ENCODE measurements at regions not wholly inside any gene's neighbourhood (a gene's known extent, or its start where the extent isn't known, plus 50 kb on each side); places are given as distances from the start of the nearest gene placed in this dataset.

- no peak overlapping the region for H3K4me3 ChIP-seq (replicated peaks in 1 of 2; ENCODE audit: low read depth in 2 of 2, low read length in 2 of 2)
- TF ChIP-seq, protein P1, sequence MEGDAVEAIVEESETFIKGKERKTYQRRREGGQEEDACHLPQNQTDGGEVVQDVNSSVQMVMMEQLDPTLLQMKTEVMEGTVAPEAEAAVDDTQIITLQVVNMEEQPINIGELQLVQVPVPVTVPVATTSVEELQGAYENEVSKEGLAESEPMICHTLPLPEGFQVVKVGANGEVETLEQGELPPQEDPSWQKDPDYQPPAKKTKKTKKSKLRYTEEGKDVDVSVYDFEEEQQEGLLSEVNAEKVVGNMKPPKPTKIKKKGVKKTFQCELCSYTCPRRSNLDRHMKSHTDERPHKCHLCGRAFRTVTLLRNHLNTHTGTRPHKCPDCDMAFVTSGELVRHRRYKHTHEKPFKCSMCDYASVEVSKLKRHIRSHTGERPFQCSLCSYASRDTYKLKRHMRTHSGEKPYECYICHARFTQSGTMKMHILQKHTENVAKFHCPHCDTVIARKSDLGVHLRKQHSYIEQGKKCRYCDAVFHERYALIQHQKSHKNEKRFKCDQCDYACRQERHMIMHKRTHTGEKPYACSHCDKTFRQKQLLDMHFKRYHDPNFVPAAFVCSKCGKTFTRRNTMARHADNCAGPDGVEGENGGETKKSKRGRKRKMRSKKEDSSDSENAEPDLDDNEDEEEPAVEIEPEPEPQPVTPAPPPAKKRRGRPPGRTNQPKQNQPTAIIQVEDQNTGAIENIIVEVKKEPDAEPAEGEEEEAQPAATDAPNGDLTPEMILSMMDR (IDR thresholded peaks at IDR 0.05; ENCODE audit: low read depth, low read length), result no peak
- no peak for DNase-seq (ENCODE audit: low read depth in 2 of 2)
Measured at GRCh38 chr12:125704803-125705202, 639.6 kb downstream of the AACS start.

DNA sequence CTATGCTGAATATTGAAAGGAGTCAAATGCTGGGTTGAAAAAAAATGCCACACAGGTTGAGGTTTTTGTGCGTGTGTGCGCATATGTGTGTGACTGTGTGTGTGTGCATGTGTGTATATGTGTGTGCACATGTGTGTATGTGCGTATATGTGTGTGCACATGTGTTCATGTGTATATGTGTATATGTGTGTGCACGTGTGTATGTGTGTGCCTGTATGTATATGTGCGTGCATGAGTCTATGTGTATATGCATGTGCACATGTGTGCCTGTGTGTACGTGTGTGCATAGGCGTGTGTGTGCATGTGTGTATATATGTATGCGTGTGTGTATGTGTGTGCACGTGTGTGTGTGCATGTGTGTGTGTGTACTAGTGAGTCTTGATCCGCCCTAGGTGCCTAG is 655.7 kb downstream of the AACS start:
- TF ChIP-seq, protein P1 (IDR thresholded peaks at IDR 0.05; ENCODE audit: low read depth, low read length), result no peak
- DNase-seq (ENCODE audit: low read depth in 2 of 2), result no peak
- H3K4me3 ChIP-seq (replicated peaks in 1 of 2; ENCODE audit: low read depth in 2 of 2, low read length in 2 of 2), result no peak overlapping the region

DNA sequence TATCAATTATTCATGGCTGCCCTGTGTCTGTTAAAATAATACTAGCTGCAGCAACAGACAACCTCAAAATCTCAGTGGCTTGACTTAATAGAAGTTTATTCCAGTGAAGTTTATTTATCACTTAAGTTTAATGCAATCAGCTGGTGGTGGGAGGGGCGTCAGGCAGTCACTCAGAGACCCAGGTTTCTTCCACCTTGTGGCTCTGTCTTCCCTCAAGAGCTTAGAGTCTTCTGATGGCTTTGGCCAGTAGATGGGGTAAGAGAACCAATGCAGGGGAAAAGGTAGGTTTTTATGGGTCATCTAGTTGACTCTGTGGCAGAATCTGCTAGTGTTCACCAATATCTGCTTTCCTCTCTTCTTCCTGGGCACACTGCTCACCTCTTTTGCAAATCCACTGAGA is 668.9 kb downstream of the AACS start:
- no peak overlapping the region for H3K4me3 ChIP-seq (replicated peaks in 1 of 2; ENCODE audit: low read depth in 2 of 2, low read length in 2 of 2)
- peak in 1 of 2 donors; percentile 3 for DNase-seq (ENCODE audit: low read depth in 2 of 2)
- TF ChIP-seq, protein P1 (IDR thresholded peaks at IDR 0.05; ENCODE audit: low read depth, low read length), result no peak

- TF ChIP-seq, protein P1 (IDR thresholded peaks at IDR 0.05; ENCODE audit: low read depth, low read length), result no peak
- H3K4me3 ChIP-seq (replicated peaks in 1 of 2; ENCODE audit: low read depth in 2 of 2, low read length in 2 of 2), result no peak overlapping the region
- DNase-seq (ENCODE audit: low read depth in 2 of 2), result no peak
Measured at GRCh38 chr12:125738211-125738610, 673.0 kb downstream of the AACS start.

GRCh38 chr12:125742413-125742812 is 677.2 kb downstream of the AACS start:
- H3K4me3 ChIP-seq (replicated peaks in 1 of 2; ENCODE audit: low read depth in 2 of 2, low read length in 2 of 2), result no peak overlapping the region
- no peak for DNase-seq (ENCODE audit: low read depth in 2 of 2)
- TF ChIP-seq, protein P1 (IDR thresholded peaks at IDR 0.05; ENCODE audit: low read depth, low read length), result no peak

- DNase-seq (ENCODE audit: low read depth in 2 of 2), result no peak
- TF ChIP-seq, protein P1 (IDR thresholded peaks at IDR 0.05; ENCODE audit: low read depth, low read length), result no peak
- H3K4me3 ChIP-seq (replicated peaks in 1 of 2; ENCODE audit: low read depth in 2 of 2, low read length in 2 of 2), result no peak overlapping the region
Measured at GRCh38 chr12:125744201-125744600, 679.0 kb downstream of the AACS start.

DNA sequence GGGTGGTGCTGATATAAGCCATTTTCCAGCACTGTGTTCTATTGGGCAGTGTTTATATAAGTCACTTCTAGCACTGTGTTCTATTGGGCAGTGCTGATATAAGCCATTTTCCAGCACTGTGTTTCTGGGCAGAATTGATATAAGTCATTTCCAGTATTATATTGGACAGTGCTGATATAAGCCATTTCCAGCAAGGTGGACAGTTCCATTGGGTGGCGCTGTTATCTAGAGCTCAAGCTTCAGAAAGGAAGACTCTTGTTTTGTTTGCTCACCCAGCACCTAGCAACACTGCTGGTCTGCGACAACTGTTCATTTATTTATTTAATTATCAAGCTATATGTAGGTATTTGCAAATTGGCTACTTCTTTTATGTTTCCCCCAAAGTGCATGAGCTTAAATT is 690.3 kb downstream of the AACS start:
- H3K4me3 ChIP-seq (replicated peaks in 1 of 2; ENCODE audit: low read depth in 2 of 2, low read length in 2 of 2), result no peak overlapping the region
- no peak for DNase-seq (ENCODE audit: low read depth in 2 of 2)
- TF ChIP-seq, protein P1 (IDR thresholded peaks at IDR 0.05; ENCODE audit: low read depth, low read length), result no peak

All from cardiac fibroblast (primary cell).